Stimulated activated naive B cell treated with anti-CD40 and anti-IgM and Interleukin-4, amounts not matched to agents 10 μg/mL and 1 μg/mL and 100 μg/mL, for 72 hours (primary cell): ENCODE measurements at regions not wholly inside any gene's neighbourhood (a gene's known extent, or its start where the extent isn't known, plus 50 kb on each side); places are given as distances from the start of the nearest gene placed in this dataset.
"Not testable (repeated sequence)": the region's sequence is repeated elsewhere in the genome, so short reads cannot be mapped to it uniquely, and the experiment has no call there.

Source experiments
- ATAC-seq, 2 donors: fragments of 150-1000 bp; cut with Tn5 transposase; replicated peaks; 2 replicates each; pipeline ENCODE4 v1.10.0; 2021; ENCODE audit warnings: moderate library complexity in 1 of 2
- DNase-seq: peaks from one replicate; pipeline ENCODE4 v3.0.0; 2021
- H3K27ac Mint-ChIP-seq: one replicate; pipeline ENCODE4 v1.8.0; 2022; ENCODE audit warnings: mild to moderate bottlenecking, mixed read lengths
- H3K27me3 Mint-ChIP-seq, 2 donors: one replicate each; pipeline ENCODE4 v1.8.0; 2022; ENCODE audit warnings: mixed read lengths in 2 of 2
- H3K36me3 Mint-ChIP-seq, 2 donors: one replicate each; pipeline ENCODE4 v1.8.0; 2022; ENCODE audit warnings: mixed read lengths in 2 of 2, mild to moderate bottlenecking in 1 of 2
- H3K4me1 Mint-ChIP-seq, 2 donors: one replicate each; pipeline ENCODE4 v1.8.0; 2022; ENCODE audit warnings: mixed read lengths in 2 of 2, mild to moderate bottlenecking in 1 of 2
- H3K4me3 Mint-ChIP-seq, 2 donors: one replicate each; pipeline ENCODE4 v1.8.0; 2022; ENCODE audit warnings: mild to moderate bottlenecking in 2 of 2, mixed read lengths in 2 of 2, moderate library complexity in 1 of 2
- H3K9me3 Mint-ChIP-seq, 2 donors: one replicate each; pipeline ENCODE4 v1.8.0; 2022; ENCODE audit warnings: mixed read lengths in 2 of 2, mild to moderate bottlenecking in 1 of 2

DNA sequence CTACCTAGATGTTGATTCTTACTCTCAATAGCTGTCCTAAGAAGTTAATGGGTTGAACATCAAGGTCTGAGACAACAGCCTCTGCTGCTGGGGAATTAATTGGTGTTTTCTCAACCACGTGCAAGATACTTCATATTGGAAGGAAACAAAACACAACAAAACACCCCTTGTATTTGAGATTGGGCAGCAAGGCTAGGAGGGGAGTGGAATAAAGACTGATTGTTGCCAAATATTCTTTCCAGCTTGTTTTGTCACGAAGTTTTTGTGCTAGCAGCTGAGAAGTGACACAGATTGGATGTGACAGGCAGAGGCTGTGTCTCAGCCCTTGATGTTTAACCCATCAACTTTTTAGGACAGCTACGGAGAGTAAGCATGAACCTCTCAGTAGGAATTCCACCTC, 808.4 kb downstream of the IGSF11 start:
- H3K4me3 Mint-ChIP-seq = no peak overlapping the region
- no peaks in the 10 kb centered on the region for H3K36me3 Mint-ChIP-seq
- H3K9me3 Mint-ChIP-seq = peaks cover 4 to 5% of the 10 kb centered on the region in 2 donors
- H3K27ac Mint-ChIP-seq = no peak overlapping the region
- no peaks in the 10 kb centered on the region for H3K27me3 Mint-ChIP-seq
- no peaks in the 10 kb centered on the region for H3K4me1 Mint-ChIP-seq
- DNase-seq (no peak), ATAC-seq (no peak)

DNA sequence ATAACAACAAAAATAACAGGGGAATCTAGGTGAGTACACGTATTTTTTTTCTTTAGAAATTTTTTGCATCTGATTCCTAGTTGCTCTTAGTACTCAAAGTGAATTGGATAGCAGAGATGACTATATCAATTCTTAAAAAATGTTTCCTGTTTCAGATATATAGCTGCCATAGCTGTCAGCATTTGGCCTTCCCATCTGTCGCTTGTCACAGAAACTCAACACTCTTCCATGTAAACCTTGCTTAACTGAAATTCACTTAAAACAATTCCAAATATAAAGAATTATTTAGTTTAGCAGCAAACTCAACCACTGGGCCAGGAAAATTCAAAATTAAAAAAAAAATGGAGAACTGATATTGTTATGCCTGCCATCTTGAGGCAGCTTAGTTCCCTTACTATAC, 807.5 kb downstream of the IGSF11 start:
- Mint-ChIP-seq H3K36me3 (no peaks in the 10 kb centered on the region), H3K9me3 (peaks cover 0 to 4% of the 10 kb centered on the region in 2 donors), H3K4me3 (no peak overlapping the region), H3K4me1 (no peaks in the 10 kb centered on the region), H3K27me3 (no peaks in the 10 kb centered on the region), H3K27ac (no peak overlapping the region)
- DNase-seq (no peak), ATAC-seq (no peak)

DNA sequence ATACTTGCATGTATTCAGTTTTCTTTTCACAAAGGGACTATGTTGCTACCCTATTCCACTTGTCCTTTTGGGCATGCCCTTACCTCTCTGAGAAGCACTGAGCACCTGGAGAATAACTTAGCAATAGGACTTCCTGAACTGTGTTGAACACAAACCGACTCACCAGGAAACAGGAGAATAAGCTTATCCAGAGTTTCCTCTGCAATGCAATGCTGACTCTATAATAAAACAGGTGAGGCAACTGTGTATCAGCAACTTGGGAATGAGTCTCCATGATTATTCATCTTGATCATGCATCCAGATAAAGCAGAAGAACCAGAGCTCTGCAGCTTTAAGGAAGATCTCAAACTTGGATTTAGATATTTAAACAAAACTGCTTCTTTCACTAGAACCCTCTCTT, 806.5 kb downstream of the IGSF11 start:
- Mint-ChIP-seq H3K9me3 (peaks cover 0 to 4% of the 10 kb centered on the region in 2 donors), H3K4me3 (no peak overlapping the region), H3K4me1 (no peaks in the 10 kb centered on the region), H3K27me3 (no peaks in the 10 kb centered on the region), H3K36me3 (no peaks in the 10 kb centered on the region), H3K27ac (no peak overlapping the region)
- ATAC-seq (no peak), DNase-seq (no peak)

DNA sequence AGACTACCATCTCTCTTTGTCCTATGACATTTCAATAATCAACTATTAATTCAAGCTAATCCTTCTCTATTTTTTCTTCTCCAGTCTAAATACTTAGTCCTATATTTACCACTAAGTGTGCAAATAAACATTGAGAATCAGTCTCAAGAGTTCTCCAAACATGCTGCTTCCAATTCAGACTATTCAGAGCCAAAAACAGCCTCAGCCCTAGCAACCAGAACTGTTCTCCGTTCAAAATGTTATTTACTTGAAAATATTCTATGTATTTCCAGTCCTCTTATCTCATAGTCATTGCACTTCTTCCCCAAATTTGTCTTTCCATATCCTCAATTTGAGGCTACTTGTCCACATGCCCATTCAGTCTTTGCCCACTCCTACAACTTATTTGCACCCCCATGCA, 805.5 kb downstream of the IGSF11 start:
- Mint-ChIP-seq H3K9me3 (peaks cover 0 to 4% of the 10 kb centered on the region in 2 donors), H3K4me3 (no peak overlapping the region), H3K27me3 (no peaks in the 10 kb centered on the region)

DNA sequence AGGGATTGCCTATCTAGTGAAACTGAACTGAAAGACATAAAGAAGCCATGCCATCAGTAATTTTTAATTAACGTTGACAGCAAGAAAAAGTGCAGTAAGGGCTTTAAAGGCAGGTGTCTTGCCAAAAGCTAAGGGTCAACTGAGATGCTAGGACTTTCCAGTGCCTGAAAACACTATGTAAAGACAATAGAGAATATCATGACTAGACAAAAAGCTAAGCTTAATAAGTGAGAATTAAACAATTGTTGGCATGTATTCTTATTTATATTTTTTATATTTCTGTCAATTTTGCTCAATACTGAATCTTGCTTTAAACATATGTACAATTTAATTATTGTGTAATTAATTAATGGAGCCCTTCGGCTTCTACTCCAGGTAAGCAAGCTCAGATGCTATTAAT, 803.1 kb downstream of the IGSF11 start:
- Mint-ChIP-seq H3K9me3 (peaks cover 0 to 1% of the 10 kb centered on the region in 2 donors), H3K4me3 (no peak overlapping the region), H3K4me1 (no peaks in the 10 kb centered on the region), H3K27me3 (no peaks in the 10 kb centered on the region), H3K27ac (no peak overlapping the region), H3K36me3 (no peaks in the 10 kb centered on the region)
- no peak for DNase-seq
- no peak for ATAC-seq

More for the DNA sequence above, 805.5 kb downstream of the IGSF11 start:
- H3K36me3 Mint-ChIP-seq = no peaks in the 10 kb centered on the region
- ATAC-seq = no peak
- H3K4me1 Mint-ChIP-seq = no peaks in the 10 kb centered on the region
- no peak for DNase-seq
- H3K27ac Mint-ChIP-seq = no peak overlapping the region

DNA sequence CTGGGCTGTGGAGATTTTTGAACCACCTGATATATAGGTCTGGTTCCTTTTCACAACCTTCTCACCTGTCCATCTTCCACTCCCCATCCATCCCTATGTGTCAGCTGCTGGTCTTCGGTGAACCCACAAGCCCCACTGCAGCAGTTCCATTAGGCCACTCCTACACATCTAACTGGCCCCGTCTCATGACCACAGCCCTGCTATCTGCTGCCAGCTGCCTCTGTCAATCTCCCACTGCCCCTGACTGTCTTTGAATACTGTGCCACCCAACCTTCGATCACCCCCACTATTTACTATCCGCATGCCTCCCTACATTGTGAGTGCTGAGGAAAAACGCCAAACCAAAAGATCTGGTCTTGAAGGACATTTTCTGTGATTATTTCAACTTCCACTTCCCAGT, 795.4 kb downstream of the IGSF11 start:
- Mint-ChIP-seq H3K27ac (no peak overlapping the region), H3K9me3 (peaks cover 0 to under 1% of the 10 kb centered on the region in 2 donors), H3K36me3 (no peaks in the 10 kb centered on the region), H3K4me1 (no peaks in the 10 kb centered on the region), H3K27me3 (no peaks in the 10 kb centered on the region), H3K4me3 (no peak overlapping the region)
- DNase-seq (no peak), ATAC-seq (no peak)

DNA sequence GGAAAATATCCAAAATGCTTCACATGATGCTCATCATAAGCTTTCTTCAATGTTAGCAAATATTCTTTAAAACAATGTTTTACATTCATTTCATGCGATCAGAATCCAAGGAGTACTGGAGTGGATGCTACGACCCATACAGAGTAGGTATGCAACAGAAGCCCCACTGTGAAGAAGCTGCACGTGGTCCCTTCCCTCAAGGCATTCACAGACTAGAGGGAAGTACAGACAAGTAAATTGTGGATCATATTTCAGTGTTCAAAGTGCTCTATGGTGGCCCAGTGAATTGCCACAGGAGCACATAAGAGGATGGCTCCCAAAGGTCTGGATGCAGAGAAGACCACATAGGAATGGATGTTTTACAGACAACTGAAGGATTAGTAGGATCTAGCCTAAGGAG, 789.9 kb downstream of the IGSF11 start:
- Mint-ChIP-seq H3K4me1 (no peaks in the 10 kb centered on the region), H3K27ac (no peak overlapping the region), H3K36me3 (no peaks in the 10 kb centered on the region), H3K9me3 (peaks cover 0 to 3% of the 10 kb centered on the region in 2 donors), H3K27me3 (no peaks in the 10 kb centered on the region), H3K4me3 (no peak overlapping the region)
- no peak for DNase-seq
- ATAC-seq = no peak

DNA sequence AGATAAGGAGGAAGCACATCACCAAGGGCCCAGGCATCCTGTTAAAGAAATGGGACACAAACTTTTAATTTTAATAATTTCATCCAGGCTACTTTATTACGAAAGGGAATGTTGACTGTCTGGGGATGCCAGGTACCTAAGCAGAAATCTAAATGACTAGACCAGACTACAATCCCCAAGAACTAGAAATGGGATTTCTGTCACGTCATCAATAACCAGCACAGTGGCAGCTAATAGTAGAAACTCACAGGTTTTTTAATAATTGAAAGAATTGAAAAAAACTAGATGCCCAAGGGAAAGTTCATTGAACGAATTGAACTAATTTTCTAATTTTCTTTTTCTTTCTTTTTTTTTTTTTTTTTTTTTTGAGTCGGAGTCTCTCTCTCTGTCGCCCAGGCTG, 789.3 kb downstream of the IGSF11 start:
- H3K4me1 Mint-ChIP-seq = no peaks in the 10 kb centered on the region
- H3K27me3 Mint-ChIP-seq = no peaks in the 10 kb centered on the region
- ATAC-seq (no peak), DNase-seq (no peak)
- H3K27ac Mint-ChIP-seq = no peak overlapping the region
- no peaks in the 10 kb centered on the region for H3K36me3 Mint-ChIP-seq
- H3K4me3 Mint-ChIP-seq = no peak overlapping the region
- H3K9me3 Mint-ChIP-seq = peaks cover 0 to 3% of the 10 kb centered on the region in 2 donors

DNA sequence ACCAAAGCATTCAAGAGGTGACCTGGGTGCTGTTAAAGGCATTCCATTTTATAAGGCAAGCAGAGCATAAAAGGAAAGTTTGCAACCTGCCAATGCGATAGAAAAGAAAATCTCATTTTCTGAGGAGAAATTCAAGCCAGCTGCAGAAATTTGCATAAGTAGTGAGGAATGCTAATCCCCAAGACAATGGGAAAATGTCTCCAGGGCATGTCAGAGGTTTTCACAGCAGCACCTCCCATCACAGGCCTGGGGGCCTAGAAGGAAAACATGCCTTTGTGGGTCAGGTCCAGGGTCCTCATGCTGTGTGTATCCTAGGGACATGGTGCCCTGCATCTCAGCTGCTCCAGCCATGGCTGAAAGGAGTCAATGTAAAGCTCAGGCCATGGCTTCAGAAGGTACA, 775.8 kb downstream of the IGSF11 start:
- H3K4me1 Mint-ChIP-seq, H3K4me3 Mint-ChIP-seq, H3K27me3 Mint-ChIP-seq, H3K27ac Mint-ChIP-seq, H3K36me3 Mint-ChIP-seq, DNase-seq, ATAC-seq: not testable (repeated sequence)
- peaks cover 9 to 12% of the 10 kb centered on the region in 2 donors for H3K9me3 Mint-ChIP-seq

DNA sequence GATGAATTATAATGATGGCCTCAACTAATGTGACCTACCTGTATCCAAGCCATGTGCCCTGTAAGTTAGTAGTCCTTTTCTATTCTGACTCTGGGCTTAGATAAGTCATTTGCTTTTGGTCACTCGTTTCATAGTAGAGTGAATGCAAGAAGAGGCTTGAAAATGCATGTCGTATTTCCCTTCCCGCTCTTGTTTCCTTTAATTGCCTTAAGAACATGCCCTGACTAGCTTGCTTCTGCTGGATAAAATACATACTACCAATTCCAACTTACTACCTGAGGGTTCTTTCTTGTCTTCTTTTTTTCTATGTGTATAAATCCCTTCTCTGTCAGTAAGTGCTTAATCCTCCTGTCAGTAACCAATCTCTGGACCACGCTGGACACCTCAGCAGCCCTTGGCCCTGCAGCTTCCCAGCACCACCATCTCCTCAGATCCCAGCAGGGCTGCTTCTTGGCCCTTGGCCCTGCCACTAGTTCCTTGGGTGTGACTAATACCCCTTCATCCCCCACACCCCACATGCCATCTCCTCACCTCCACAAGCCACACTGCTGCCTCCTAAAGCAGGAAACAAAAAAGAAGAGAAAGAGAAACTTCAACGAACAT, 771.7 kb downstream of the IGSF11 start:
- ATAC-seq (no peak), DNase-seq (no peak)
- H3K4me1 Mint-ChIP-seq = no peaks in the 10 kb centered on the region
- H3K27me3 Mint-ChIP-seq = no peaks in the 10 kb centered on the region
- H3K4me3 Mint-ChIP-seq = no peak overlapping the region
- H3K27ac Mint-ChIP-seq = no peak overlapping the region
- H3K9me3 Mint-ChIP-seq = peaks cover 14 to 17% of the 10 kb centered on the region in 2 donors
- H3K36me3 Mint-ChIP-seq = no peaks in the 10 kb centered on the region

DNA sequence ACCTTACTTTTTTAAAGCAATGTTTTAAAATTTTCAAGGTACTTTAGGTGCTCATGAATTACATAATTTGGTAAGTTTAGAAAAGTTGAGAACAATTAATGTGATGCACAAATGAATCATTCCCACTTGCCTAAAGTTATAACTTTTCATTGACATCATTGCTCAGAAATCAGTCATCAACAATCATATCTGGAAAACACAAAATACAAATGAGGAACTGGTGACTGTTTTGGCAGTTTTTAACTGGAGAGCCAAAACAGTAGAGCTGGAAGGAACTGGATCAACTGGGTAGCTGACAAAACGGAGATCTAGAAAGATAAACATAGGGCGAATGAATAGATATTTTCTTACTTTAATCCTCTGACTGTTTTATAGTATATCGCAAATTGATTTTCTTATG, 767.1 kb downstream of the IGSF11 start:
- no peaks in the 10 kb centered on the region for H3K36me3 Mint-ChIP-seq
- H3K27me3 Mint-ChIP-seq = no peaks in the 10 kb centered on the region
- no peaks in the 10 kb centered on the region for H3K4me1 Mint-ChIP-seq

DNA sequence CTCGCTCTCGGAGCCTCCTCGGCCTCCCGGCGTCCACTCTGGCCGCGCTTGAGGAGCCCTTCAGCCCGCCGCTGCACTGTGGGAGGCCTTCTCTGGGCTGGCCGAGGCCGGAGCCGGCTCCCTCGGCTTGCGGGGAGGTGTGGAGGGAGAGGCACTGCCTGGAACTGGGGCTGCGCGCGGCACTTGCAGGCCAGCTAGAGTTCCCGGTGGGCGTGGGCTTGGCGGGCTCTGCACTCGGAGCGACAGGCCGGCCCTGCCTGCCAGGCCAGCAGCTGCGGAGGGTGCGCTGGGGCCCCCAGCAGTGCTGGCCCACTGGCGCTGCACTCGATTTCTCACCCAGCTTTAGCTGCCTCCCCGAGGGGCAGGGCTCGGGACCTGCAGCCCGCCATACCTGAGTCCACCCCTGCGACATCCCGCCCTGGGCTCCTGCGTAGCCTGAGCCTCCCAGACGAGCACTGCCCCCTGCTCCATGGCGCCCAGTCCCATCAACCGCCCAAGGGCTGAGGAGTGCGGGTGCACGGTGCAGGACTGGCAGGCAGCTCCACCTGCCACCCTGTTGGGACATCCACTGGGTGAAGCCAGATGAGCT, 765.0 kb downstream of the IGSF11 start:
- DNase-seq (no peak), ATAC-seq (no peak)
- H3K4me1 Mint-ChIP-seq = no peaks in the 10 kb centered on the region
- H3K9me3 Mint-ChIP-seq = peaks cover 5 to 10% of the 10 kb centered on the region in 2 donors
- no peaks in the 10 kb centered on the region for H3K27me3 Mint-ChIP-seq
- H3K4me3 Mint-ChIP-seq = no peak overlapping the region
- H3K36me3 Mint-ChIP-seq = no peaks in the 10 kb centered on the region
- H3K27ac Mint-ChIP-seq = no peak overlapping the region

More for the DNA sequence above, 767.1 kb downstream of the IGSF11 start:
- Mint-ChIP-seq H3K4me3 (no peak overlapping the region), H3K9me3 (peaks cover 7 to 10% of the 10 kb centered on the region in 2 donors), H3K27ac (no peak overlapping the region)
- no peak for DNase-seq
- ATAC-seq = no peak

DNA sequence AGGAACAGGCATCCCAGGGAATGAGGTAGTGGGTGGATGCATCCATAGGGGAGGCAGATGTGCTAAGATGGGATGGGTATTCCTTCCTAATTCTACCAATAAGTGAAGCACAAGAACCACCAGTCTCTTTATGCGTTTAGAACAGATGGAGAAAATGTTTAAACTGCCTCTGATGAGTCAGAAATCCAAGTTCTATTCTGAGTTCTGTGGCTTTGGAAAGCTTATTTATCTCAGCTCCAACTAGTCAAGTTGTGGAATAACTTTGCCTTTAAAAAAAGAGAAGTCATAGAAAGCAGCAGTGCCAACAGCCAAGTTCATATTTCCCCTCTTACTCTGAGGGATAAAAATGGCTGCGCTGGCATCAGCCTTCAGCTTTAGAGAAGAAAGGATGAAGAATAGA, 761.7 kb downstream of the IGSF11 start:
- Mint-ChIP-seq H3K27ac (no peak overlapping the region), H3K27me3 (no peaks in the 10 kb centered on the region), H3K9me3 (peaks cover 3 to 8% of the 10 kb centered on the region in 2 donors), H3K4me1 (no peaks in the 10 kb centered on the region), H3K4me3 (no peak overlapping the region), H3K36me3 (no peaks in the 10 kb centered on the region)
- no peak for DNase-seq
- ATAC-seq = no peak

DNA sequence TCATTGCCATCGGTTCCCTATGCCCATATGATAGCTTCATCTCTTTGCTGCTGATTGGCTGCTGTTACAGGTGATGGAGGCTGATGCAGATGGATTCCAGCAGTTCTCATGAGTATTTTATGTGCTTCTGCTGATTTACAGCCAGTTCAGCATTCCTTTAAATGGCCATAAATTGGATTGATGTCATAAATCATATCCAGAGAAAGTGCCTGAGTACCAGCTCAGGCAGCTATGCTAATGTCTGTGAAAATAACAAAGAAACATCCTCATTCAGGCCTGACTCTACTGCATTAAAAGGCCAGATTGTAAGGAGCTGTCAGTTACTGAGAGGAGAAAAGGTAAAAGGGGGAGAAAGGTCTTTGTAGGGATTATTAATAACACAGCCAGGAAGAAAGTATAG, 756.8 kb downstream of the IGSF11 start:
- Mint-ChIP-seq H3K4me1 (no peaks in the 10 kb centered on the region), H3K4me3 (no peak overlapping the region), H3K27me3 (no peaks in the 10 kb centered on the region), H3K27ac (no peak overlapping the region), H3K9me3 (peaks cover 0 to 11% of the 10 kb centered on the region in 2 donors), H3K36me3 (peaks cover 0 to 2% of the 10 kb centered on the region in 2 donors)
- DNase-seq = no peak
- ATAC-seq = no peak

DNA sequence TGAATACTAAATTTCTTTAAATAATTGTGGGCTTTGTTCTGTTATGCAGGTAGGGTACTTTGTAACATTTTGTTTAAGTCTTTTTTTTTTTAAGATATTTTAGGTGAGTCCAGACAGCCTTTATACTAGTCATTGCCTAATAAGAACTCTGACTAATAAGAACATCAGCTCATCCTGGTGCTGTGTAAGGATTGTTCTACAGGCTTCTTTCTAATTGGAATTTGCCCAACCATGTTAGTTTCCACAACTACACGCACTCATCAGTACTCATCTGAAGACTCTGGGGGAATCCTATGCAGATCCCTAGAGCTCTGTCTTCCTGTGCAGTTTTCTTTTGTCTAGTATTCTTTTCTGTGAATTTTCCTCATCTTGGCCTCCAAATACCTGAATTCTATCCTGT, 741.8 kb downstream of the IGSF11 start:
- H3K27me3 Mint-ChIP-seq = no peaks in the 10 kb centered on the region
- ATAC-seq (no peak), DNase-seq (no peak)
- H3K9me3 Mint-ChIP-seq = peaks cover 0 to 2% of the 10 kb centered on the region in 2 donors
- H3K36me3 Mint-ChIP-seq = no peaks in the 10 kb centered on the region
- no peak overlapping the region for H3K4me3 Mint-ChIP-seq
- no peaks in the 10 kb centered on the region for H3K4me1 Mint-ChIP-seq
- H3K27ac Mint-ChIP-seq = no peak overlapping the region
